ENCODE measurements at regions not wholly inside any gene's neighbourhood (a gene's known extent, or its start where the extent isn't known, plus 50 kb on each side); places are given as distances from the start of the nearest gene placed in this dataset.

- TF ChIP-seq POLR2A (IDR thresholded peaks at IDR 0.05) (no peak), EP300 (IDR thresholded peaks at IDR 0.05) (no peak), POLR2AphosphoS5 (IDR thresholded peaks at IDR 0.05) (no peak)
- TF ChIP-seq, protein P1, sequence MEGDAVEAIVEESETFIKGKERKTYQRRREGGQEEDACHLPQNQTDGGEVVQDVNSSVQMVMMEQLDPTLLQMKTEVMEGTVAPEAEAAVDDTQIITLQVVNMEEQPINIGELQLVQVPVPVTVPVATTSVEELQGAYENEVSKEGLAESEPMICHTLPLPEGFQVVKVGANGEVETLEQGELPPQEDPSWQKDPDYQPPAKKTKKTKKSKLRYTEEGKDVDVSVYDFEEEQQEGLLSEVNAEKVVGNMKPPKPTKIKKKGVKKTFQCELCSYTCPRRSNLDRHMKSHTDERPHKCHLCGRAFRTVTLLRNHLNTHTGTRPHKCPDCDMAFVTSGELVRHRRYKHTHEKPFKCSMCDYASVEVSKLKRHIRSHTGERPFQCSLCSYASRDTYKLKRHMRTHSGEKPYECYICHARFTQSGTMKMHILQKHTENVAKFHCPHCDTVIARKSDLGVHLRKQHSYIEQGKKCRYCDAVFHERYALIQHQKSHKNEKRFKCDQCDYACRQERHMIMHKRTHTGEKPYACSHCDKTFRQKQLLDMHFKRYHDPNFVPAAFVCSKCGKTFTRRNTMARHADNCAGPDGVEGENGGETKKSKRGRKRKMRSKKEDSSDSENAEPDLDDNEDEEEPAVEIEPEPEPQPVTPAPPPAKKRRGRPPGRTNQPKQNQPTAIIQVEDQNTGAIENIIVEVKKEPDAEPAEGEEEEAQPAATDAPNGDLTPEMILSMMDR (IDR thresholded peaks at IDR 0.05) = no peak
Observed at GRCh38 chr9:135280666-135281065, 193.2 kb downstream of the OLFM1 start.

Measured in stomach (tissue), 4 donors.